Peyer's patch (tissue), 4 donors: ENCODE measurements at regions not wholly inside any gene's neighbourhood (a gene's known extent, or its start where the extent isn't known, plus 50 kb on each side); places are given as distances from the start of the nearest gene placed in this dataset.
"Not testable (repeated sequence)": the region's sequence is repeated elsewhere in the genome, so short reads cannot be mapped to it uniquely, and the experiment has no call there.

Experiments used
- DNase-seq, 3 donors: peaks; one replicate each; pipeline ENCODE4 v3.0.0-alpha.2; 2017 to 2019
- H3K27ac ChIP-seq, 4 donors: fragments of 200-600 bp; sonication (generic); one replicate each; pipeline ENCODE4 v1.5.1; 2016 to 2019
- H3K27me3 ChIP-seq, 2 donors: fragments of 200-600 bp; sonication (generic); one replicate each; pipeline ENCODE4 v1.5.1; 2019
- H3K36me3 ChIP-seq, 3 donors: fragments of 200-600 bp; sonication (generic); one replicate each; pipeline ENCODE4 v1.5.1; 2016 to 2019
- H3K4me1 ChIP-seq, 4 donors: fragments of 200-600 bp; sonication (generic); one replicate each; pipeline ENCODE4 v1.5.1; 2016 to 2019
- H3K4me3 ChIP-seq, 4 donors: fragments of 200-600 bp; sonication (generic); 1 replicate in 3 of 4; 2 replicates in 1 of 4; pipeline ENCODE4 v1.5.1; 2016 to 2019; ENCODE audit warnings: mild to moderate bottlenecking in 1 of 4
- H3K9me3 ChIP-seq, 4 donors: fragments of 200-600 bp; sonication (generic); one replicate each; pipeline ENCODE4 v1.5.1; 2016 to 2019; ENCODE audit warnings: mild to moderate bottlenecking in 1 of 4
- CTCF ChIP-seq, 6 experiments: fragments of 450-650 bp in 4 of 6; fragments of 200-600 bp in 2 of 6; sonication (generic) in 1 of 6; IDR thresholded peaks; one replicate each; pipeline ENCODE4 v1.5.1; 2017 to 2019; ENCODE audit warnings: antibody characterized with exemption in 6 of 6, mild to moderate bottlenecking in 3 of 6, moderate library complexity in 1 of 6
- POLR2A ChIP-seq, 2 donors: fragments of 450-650 bp; IDR thresholded peaks; one replicate each; pipeline ENCODE4 v1.5.1; 2017; ENCODE audit warnings: antibody characterized with exemption in 2 of 2, mild to moderate bottlenecking in 2 of 2, moderate library complexity in 2 of 2

GRCh38 chr4:111068883-111069282 lies 446.0 kb upstream of the PITX2 start:
- H3K27ac ChIP-seq: no peak overlapping the region
- H3K36me3 ChIP-seq: no peaks in the 10 kb centered on the region
- H3K9me3 ChIP-seq: no peaks in the 10 kb centered on the region
- no peak for TF ChIP-seq CTCF (IDR thresholded peaks at IDR 0.05)
- no peak for TF ChIP-seq POLR2A (IDR thresholded peaks at IDR 0.05)
- H3K4me1 ChIP-seq: no peaks in the 10 kb centered on the region
- no peaks in the 10 kb centered on the region for H3K27me3 ChIP-seq
- no peak for DNase-seq
- H3K4me3 ChIP-seq: no peak overlapping the region

DNA sequence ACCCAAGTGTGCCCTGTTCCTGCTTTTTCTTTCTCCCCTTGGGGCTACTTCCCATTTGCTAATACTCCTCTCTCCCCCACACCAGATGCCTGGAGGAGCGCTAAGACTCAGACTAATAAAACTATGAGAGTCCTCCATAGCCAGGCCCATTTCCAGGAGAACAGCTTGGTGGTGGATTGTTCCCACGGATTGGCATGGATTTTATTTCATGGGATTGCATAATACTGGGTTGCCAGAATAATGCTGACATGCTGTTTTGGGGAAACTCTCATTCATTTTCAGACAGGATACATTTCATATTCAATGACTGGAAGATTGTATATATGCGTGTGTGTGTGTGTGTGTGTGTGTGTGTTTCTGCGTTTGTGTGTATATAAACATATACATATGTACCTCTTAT lies 447.5 kb upstream of the PITX2 start:
- Histone ChIP-seq H3K9me3 (no peaks in the 10 kb centered on the region), H3K4me1 (no peaks in the 10 kb centered on the region), H3K36me3 (no peaks in the 10 kb centered on the region), H3K27me3 (no peaks in the 10 kb centered on the region), H3K4me3 (no peak overlapping the region), H3K27ac (no peak overlapping the region)
- TF ChIP-seq CTCF (IDR thresholded peaks at IDR 0.05) (no peak), POLR2A (IDR thresholded peaks at IDR 0.05) (no peak)
- DNase-seq: no peak

- Histone ChIP-seq H3K27me3 (no peaks in the 10 kb centered on the region), H3K4me1 (no peaks in the 10 kb centered on the region)
- no peak for DNase-seq
Observed at GRCh38 chr4:111074523-111075114, 451.7 kb upstream of the PITX2 start.

GRCh38 chr4:111076299-111076698 lies 453.4 kb upstream of the PITX2 start:
- not testable (repeated sequence) for H3K9me3 ChIP-seq, H3K27me3 ChIP-seq, H3K36me3 ChIP-seq, DNase-seq, H3K4me3 ChIP-seq, H3K4me1 ChIP-seq, H3K27ac ChIP-seq

More at GRCh38 chr4:111074523-111075114, 451.7 kb upstream of the PITX2 start:
- no peaks in the 10 kb centered on the region for H3K9me3 ChIP-seq
- no peaks in the 10 kb centered on the region for H3K36me3 ChIP-seq
- TF ChIP-seq POLR2A (IDR thresholded peaks at IDR 0.05): no peak
- no peak for TF ChIP-seq CTCF (IDR thresholded peaks at IDR 0.05)
- H3K27ac ChIP-seq: no peak overlapping the region
- no peak overlapping the region for H3K4me3 ChIP-seq

- no peaks in the 10 kb centered on the region for H3K4me1 ChIP-seq
- no peaks in the 10 kb centered on the region for H3K36me3 ChIP-seq
- no peak for DNase-seq
- no peaks in the 10 kb centered on the region for H3K27me3 ChIP-seq
- TF ChIP-seq POLR2A (IDR thresholded peaks at IDR 0.05) (no peak), CTCF (IDR thresholded peaks at IDR 0.05) (no peak)
- no peak overlapping the region for H3K4me3 ChIP-seq
- no peak overlapping the region for H3K27ac ChIP-seq
- H3K9me3 ChIP-seq: no peaks in the 10 kb centered on the region
Observed at GRCh38 chr4:111108153-111108552, 485.3 kb upstream of the PITX2 start.

- Histone ChIP-seq H3K4me1 (no peaks in the 10 kb centered on the region), H3K27ac (no peak overlapping the region), H3K4me3 (no peak overlapping the region), H3K36me3 (no peaks in the 10 kb centered on the region), H3K9me3 (no peaks in the 10 kb centered on the region), H3K27me3 (no peaks in the 10 kb centered on the region)
- no peak for DNase-seq
- TF ChIP-seq CTCF (IDR thresholded peaks at IDR 0.05) (no peak), POLR2A (IDR thresholded peaks at IDR 0.05) (no peak)
Observed at GRCh38 chr4:111113591-111113990, 490.7 kb upstream of the PITX2 start.
